ENCODE measurements at regions not wholly inside any gene's neighbourhood (a gene's known extent, or its start where the extent isn't known, plus 50 kb on each side); places are given as distances from the start of the nearest gene placed in this dataset.
"Not testable (repeated sequence)": the region's sequence is repeated elsewhere in the genome, so short reads cannot be mapped to it uniquely, and the experiment has no call there.

DNA sequence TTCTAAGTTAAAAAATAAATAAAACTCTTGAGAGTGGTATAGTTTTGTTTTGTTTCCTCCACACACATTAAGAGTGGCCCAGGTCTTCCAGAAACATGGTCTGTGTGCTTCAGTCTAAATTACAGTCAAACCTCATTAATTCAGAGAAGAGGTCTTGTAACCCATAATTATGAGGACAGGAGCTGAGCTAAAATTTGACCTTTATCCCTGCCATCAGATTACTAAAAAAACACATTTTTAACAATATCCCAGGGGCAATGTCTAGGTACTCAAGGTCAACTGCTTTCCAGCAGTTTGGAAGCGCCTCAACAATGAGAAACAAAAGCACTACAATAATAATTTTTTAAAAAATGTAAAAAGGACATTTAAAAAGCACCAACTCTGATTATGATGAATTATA, 184.1 kb upstream of the PFKP start:
- intact Hi-C loops (cut with DNase I), result no loop called here
- DNase-seq (ENCODE audit: low spot score) (no peak), ATAC-seq (no peak)

DNA sequence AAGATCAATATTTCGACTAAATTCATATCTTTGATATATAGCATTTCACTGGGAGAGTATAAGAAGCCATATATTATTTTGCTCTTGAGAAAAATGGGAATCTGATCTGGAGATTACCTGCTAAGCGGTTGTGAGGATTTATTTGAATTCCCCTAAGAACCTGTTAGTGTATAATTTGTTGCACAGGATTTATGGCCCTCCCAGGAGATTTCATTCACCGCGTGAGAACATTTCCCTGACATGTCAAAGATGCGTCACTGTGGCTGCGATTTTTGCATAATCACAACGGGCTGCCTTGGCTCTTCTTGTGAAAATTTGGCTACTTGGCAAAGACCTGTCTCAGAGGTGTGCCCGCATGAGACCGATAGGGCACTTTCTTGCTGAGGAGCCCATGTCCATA, 184.7 kb upstream of the PFKP start:
- intact Hi-C loops (cut with DNase I), result no loop called here
- DNase-seq (ENCODE audit: low spot score), result no peak
- ATAC-seq, result no peak

DNA sequence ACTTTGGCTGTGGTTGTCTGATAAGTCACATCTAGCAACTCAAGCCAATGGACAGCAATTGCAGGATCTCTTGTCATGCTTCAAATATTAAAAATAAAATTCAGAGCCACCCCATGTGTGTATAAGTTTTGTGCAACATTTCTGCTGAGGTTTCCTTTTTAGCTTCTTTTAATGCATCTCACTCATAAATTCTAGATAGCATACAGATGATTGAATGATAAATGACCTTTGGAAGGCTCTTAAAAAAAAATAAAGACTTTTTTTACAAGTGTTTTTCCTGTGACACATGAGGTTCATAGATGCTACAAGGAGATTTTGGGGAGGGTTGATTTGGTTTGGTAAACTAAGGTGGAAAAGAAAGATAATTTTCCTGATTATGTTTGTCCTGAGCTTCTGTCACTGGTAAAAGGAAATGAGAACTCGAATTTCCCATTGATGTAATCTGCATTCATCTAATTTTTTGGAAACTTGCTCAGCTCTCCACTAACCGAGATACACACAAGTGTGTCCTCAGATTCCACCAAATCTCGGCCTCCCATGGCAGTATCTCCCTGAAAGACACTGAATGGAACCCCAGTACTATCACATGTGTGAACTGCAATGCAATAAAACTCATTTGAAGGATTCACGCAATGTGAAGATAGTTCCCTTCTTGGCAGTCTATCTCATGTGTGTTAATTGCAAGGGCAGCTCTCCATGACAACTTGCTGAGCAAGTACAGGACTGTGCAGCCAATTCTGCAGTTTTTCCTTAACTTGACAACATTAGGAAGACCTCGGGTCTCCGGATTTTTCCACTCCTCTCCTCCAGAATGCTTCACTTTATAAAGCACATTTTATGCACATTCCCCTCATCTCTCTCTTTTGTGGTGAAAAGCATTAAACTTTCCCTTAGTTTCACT, 185.4 kb upstream of the PFKP start:
- DNase-seq (ENCODE audit: low spot score), result no peak
- intact Hi-C loops (cut with DNase I), result no loop called here
- ATAC-seq, result no peak

DNA sequence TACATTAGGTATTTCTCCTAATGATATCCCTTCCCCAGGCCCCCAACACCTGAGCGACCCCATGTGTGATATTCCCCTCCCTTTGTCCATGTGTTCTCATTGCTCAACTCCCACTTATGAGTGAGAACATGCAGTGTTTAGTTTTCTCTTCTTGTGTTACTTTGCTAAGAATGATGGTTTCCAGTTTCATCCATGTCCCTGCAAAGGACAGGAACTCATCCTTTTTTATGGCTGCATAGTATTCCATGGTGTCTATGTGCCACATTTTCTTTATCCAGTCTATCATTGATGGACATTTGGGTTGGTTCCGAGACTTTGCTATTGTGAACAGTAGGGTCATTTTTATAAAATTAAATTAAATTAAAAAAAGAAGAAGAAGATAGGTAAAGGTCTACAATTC, 187.3 kb upstream of the PFKP start:
- DNase-seq (ENCODE audit: low spot score); ATAC-seq; intact Hi-C loops (cut with DNase I): not testable (repeated sequence)

DNA sequence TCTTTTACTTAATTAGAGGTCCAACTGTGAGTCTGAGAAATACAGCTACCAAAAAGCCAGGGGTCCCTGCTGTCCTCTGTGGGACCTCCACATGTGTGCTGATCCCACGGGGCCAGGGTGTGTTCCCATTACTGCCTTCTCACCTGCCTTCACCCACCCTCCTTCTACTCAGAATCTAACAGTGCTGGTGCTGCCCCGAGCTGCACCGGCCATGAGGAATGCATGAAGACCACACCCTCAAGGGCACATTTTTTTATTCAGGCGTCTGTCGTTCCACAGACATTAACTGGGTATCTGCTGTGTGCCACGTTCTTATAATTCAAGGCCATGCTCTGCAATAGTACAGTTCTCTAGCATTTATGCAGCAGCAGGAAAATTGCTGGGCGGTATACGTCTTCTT, 188.5 kb upstream of the PFKP start:
- intact Hi-C loops (cut with DNase I), result no loop called here
- no peak for ATAC-seq

DNA sequence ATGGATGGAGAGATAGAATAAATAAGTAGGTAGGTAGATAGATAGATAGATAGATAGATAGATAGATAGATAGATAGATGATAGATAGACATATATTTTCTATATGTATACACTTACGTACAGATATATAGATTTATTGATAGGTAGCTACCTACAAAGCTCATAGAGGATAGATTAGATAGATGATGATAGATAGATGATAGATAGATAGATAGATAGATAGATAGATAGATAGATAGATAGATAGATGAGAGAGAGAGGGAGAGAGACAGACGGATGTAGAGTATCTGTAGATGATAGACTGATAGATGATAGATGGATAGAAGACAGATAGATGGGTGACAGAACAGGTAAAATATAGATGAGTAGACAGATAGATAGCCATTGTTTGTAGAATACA, 191.3 kb upstream of the PFKP start:
- ATAC-seq (no peak), DNase-seq (ENCODE audit: low spot score) (no peak)
- intact Hi-C loops (cut with DNase I), result no loop called here

More for the DNA sequence above, 188.5 kb upstream of the PFKP start:
- DNase-seq (ENCODE audit: low spot score), result no peak

DNA sequence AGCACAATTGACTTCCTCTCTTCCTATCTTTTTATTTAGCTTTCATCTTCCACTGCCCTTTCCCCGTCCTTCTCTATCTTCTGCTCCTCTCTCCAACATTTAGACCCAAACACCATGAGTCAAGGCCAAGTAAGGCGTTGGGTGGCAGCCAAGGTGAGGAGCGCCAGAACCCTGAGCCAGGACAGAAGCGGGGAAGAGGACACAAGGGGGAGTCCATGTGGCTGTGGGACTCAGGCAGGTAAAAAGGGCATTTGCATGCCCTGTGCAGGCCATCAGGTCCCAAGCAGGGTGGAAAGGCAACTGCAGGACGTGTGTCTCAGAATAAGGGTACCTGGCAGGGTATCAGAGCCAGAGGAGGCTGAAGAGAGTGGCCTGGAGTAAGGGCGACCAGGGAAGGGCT, 192.4 kb upstream of the PFKP start:
- intact Hi-C loops (cut with DNase I), result no loop called here
- DNase-seq (ENCODE audit: low spot score) (no peak), ATAC-seq (no peak)

DNA sequence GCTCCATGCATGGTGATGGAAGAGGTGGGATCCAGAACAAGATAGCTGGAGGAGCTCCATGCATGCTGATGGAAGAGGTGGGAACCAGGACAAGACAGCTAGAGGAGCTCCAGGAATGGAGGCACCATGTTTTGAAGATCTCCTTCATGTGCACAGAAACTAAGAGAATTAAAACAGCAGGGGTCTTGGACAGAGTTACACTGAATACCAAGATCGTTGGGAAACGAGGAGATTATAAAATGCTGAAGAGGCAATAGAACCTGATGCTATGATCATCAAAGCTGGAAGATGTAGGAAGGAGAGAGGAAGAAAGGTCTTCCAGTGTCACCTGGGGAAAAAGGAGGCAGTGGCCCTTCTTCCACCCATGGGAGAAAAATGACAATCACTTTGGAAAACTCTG, 193.6 kb upstream of the PFKP start:
- no peak for ATAC-seq
- intact Hi-C loops (cut with DNase I), result no loop called here

DNA sequence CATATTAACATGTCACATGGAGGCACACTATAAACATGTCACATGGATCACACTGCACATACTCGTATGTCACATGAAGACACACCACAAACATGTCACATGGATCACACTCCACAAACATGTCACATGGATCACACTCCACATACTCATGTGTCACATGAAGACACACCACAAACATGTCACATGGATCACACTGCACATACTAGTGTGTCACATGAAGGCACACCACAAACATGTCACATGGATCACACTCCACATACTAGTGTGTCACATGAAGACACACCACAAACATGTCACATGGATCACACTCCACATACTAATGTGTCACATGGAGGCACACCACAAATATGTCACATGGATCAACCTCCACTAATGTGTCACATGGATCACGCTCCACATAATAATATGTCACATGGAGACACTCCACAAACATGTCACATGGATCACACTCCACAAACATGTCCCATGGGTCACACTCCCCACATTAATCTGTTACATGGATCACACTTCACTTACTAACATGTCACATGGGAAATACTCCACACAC, 195.6 kb upstream of the PFKP start:
- no peak for ATAC-seq
- intact Hi-C loops (cut with DNase I), result no loop called here
- no peak for DNase-seq (ENCODE audit: low spot score)

More for the DNA sequence above, 193.6 kb upstream of the PFKP start:
- DNase-seq (ENCODE audit: low spot score), result no peak

DNA sequence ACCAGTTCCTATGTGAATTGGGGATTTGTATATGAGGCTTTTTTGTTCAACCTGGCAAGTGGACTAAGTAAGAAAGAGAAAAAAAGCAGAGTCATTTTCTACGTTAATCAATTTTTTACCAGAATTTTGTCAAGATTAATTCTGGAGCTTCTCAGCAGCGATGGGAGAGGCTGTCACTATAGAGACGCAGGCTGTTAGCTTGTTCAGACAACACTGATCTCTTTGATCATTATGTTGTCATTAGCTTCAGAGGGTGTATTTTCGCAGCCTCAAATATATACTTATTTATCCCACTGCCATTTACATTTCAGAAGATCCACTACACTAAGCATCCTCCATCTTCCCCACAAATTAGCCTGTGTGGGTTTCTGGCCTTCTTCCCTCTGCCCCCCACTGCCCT, 196.7 kb upstream of the PFKP start:
- intact Hi-C loops (cut with DNase I), result no loop called here
- DNase-seq (ENCODE audit: low spot score) (no peak), ATAC-seq (no peak)

DNA sequence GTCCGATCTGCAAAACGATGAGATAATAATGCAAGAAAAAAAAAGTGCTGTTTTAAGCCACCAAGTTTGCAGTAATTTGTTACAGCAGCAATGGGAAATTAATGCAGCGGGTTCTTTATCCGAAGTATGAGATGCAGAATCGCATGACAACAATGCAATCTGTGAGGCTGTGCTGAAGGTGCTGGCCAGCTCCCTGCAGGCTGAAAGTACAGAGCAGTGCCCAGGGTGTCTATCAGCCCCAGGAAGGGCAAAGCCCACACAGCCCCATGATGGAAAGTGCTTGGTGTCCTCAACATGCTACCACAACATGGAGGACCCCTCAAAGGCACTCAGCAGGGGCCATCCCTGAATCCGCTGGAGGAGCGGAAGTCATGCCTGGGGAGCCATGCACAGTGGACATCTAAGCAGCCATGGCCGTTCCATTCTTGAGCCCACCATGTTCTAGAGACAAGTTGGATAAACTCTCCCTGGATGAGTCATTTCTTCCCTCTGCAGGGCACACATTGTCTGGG, 199.5 kb upstream of the PFKP start:
- intact Hi-C loops (cut with DNase I), result no loop called here
- DNase-seq (ENCODE audit: low spot score) (no peak), ATAC-seq (no peak)

DNA sequence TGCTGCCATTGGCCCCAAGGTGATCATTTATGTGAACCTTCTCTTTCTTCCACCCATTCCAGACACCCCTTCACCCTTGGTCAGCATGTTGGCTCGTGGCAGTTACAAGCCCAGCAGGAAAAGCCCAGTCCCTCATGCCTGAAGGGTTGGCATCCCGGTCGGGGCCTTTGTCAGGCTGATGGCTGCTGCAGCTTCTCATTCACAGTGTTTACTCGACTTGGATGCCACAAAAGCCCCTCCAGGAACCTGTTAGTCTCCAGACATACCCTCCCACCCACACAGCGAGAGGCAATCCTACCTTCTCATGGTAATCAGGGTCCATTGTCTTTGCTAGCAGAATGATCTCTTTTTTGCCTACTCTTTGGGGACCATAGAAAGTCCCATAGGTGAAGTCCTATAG, 200.8 kb upstream of the PFKP start:
- no peak for ATAC-seq
- no peak for DNase-seq (ENCODE audit: low spot score)
- intact Hi-C loops (cut with DNase I), result no loop called here

DNA sequence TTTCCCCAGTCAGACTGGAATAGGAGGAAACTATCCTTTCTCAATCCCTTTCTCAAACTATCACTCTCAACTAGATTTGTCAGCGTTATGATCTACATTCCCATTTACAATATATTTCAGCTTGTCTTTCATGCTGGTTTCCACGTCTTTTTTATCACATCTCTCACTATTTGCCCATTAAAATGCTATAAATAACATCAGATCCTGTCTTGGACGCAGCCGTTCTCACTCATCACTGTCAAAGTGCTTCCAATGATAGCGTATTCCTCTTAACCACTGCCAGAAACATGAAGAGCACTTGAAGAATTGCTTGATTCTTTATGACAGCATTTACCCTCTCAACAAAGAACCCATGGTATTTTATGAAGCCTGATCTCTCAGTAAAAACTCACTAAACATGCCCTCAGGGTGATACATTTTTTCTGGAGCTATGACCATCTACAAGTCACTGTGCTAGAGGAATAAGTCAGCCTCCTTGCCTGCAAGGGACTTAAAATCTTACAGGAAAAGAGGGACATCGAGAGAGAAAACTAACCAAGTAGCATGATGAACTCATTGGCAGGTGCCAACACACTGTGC, 205.6 kb upstream of the PFKP start:
- intact Hi-C loops (cut with DNase I), result no loop called here
- no peak for DNase-seq (ENCODE audit: low spot score)
- ATAC-seq, result no peak

DNA sequence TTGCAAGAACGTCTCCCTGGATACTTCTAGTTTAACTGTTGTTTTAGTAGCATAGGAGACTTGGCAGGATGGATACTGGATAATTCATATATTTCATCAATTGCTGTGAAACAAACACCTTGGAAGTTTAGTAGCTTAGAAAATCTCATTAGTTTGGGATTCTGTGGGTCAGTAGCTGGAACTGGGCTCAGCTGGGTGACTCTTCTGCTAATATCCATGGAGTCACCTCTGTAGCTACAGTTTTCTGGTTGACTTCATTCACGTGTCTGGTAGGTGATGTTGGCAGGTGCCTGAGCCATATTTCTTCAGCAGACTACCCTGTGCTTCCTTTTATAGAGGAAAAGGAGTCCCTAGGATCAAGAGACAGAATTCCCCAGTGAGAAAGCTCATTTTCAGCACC, 208.9 kb upstream of the PFKP start:
- intact Hi-C loops (cut with DNase I), result no loop called here

DNA sequence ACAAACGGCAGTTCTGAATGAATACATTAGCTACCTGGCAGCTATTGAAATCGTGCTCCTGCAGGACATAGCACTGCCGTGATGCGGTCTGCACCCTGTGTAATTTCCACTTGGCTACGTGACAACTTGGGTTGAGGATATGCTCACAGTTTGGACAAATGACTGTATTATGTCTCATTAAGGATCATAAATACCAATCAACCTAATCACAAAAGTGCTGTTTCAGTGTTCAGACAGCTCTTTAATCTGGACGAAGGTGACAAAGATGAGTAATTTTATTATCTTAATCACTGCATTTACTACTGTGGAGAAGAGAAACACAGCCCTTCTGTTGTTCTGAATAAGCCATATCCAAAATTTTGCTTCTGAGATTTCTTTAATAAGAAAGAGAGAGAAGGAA, 210.8 kb upstream of the PFKP start:
- ATAC-seq, result no peak
- no peak for DNase-seq (ENCODE audit: low spot score)
- intact Hi-C loops (cut with DNase I), result no loop called here

More for the DNA sequence above, 208.9 kb upstream of the PFKP start:
- ATAC-seq, result no peak
- no peak for DNase-seq (ENCODE audit: low spot score)

DNA sequence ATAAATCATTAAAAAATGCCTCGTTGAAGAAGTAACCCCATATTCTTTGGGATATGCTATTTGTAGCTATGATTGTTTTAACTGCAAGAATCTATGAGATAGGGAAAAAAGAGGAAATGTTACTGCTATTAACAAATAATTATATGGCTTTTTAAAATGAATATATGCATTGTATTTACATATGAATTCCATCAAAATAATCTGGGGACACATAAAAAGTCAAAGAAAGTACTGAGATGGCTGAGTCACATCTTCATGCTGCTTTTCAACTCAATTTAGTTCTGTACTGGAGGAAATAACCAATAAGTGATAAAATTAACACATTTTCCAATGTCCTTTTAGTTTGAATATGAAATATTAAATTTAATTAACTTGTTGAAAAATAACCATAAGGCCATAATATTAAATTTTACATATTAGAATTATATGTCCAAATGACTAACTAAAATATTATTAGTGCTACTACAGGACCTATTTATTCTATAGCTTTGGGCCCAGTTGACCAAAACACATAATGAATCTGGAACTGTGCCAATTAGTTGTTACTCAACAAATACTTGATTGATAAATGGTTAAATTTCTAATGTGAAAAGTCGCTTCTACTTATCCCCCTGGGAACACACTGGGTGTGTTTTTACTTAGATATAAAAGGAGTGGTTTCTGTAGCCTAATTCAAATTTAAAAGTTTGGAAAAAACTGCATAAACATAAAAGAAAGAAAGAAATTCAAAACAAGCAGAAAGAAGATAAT, 214.6 kb upstream of the PFKP start:
- intact Hi-C loops (cut with DNase I), result no loop called here
- DNase-seq (ENCODE audit: low spot score) (no peak), ATAC-seq (no peak)

DNA sequence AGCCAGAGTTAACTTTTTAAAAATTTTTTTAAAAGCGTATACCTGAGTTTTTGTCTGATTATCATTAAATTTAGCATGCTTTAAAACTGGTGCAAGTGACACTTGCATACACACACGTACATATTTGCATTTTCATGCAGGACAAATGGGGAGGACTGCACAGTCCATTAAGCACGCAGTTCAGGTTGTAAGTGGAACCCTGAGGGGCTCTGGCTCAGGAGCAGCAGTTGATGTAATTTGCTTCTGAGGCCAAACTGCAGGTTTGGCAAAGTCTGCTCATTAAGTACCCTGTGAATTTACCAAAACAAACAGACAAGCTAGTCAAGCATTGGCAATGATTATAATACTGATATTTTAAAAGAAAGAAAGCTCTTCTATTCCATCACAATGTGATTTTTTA, 215.8 kb upstream of the PFKP start:
- ATAC-seq (no peak), DNase-seq (ENCODE audit: low spot score) (no peak)
- intact Hi-C loops (cut with DNase I), result no loop called here

DNA sequence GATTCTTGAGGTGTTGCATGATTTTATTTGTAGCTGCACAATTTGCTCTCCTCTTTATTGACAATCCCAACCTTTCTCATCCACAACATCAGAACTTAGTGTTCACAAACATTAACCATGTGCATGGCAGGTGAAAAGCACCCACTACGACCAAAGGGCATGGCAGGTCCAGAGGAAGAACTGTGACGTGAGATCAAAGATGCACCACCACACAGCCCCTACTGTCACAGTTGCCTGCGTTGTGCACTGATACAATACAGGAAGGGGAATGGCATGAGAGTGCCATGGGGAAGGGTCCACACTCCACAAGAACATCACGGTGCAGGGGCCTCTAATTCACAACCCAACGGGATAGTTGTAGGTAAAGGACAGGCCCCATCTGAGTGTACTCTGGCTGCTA, 217.1 kb upstream of the PFKP start:
- intact Hi-C loops (cut with DNase I), result no loop called here

DNA sequence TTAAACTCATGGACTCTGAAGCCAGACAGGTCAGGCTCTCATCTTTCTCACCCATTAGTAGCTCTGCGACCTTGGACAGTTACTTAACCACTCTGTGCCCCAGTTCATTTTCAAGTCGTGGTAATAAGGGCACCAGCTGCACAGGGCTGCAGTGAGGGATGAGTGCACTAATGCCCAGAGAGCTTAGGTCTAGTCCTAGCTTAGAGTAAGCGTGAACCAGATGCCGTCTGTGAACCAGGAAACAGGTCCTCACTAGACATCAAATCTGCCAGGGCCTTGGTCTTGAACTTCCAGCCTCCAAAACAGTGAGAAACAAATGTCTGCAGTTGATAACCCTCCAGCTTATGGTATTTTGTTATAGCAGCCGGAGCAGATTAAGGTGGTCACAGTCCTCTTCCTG, 222.4 kb upstream of the PFKP start:
- intact Hi-C loops (cut with DNase I), result no loop called here
- no peak for DNase-seq (ENCODE audit: low spot score)
- ATAC-seq, result no peak

More for the DNA sequence above, 217.1 kb upstream of the PFKP start:
- DNase-seq (ENCODE audit: low spot score) (no peak), ATAC-seq (no peak)

All from sciatic nerve (tissue), 2 donors.